Activated CD4-positive, alpha-beta T cell treated with anti-CD3 and anti-CD28 coated beads for 4 hours (primary cell): ENCODE measurements at regions not wholly inside any gene's neighbourhood (a gene's known extent, or its start where the extent isn't known, plus 50 kb on each side); places are given as distances from the start of the nearest gene placed in this dataset.
"Not testable (repeated sequence)": the region's sequence is repeated elsewhere in the genome, so short reads cannot be mapped to it uniquely, and the experiment has no call there.

Experiments used
- DNase-seq, 2 donors: peaks; one replicate each; pipeline ENCODE4 v3.0.0-alpha.2; 2020

DNA sequence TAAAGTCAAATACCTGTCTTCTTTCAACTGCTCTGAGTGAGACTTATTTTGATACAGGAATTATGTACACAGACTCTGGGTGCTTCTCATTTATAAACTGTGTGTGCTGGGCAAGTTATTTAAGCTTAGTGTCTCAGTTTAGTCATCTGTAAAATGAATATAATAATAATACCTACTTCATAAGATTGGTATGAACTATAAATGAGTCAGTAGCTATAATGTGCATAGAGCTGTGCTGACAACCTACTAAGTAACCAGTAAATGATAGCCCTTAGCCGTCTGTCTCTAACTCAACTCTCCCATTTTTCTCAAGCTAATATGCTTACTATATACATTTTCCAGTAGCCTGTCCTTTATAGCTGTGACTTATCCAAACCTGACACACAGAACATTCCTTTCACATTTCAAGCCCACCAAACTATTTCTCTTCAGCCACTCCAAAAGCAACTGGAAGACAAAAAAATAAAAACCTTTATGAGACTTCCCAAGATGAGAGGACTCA lies 319.8 kb downstream of the ETAA1 start:
- no peak for DNase-seq

DNA sequence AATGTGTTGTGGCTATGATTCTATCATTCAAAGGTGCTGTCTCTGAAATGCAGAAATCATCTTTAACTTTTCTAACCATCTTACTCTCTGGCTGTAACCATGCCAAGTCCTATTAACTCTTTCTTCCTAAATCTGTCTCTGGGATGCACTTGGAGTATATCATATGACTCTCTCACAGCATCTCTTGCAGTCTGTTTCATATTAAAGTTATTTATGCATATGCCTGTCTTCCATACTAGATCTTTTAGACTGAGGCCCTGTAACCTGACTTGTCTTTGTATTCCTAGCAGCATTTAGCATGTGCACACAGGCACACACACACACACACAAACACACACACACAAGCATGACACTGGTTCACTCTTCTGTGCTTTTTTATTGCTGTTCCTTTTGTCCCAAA lies 320.6 kb downstream of the ETAA1 start:
- no peak for DNase-seq

DNA sequence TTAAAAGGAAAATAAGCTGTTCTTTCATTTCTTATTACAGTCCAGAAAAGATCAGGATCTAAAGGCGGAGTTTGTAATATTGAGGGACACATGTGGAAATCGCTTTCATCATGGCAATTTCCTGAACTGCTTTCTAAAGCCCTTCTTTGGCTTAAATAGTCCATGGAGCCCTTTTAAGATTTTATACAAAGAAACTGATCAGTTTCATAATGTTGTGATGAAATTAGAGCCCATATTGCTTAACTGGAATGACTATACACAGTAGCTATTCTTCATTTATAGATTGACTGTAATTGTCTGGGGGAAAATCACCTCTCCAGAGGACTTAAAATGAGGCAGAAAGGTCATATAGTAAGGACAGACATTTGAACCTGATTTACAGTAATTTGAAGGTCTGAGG lies 322.2 kb downstream of the ETAA1 start:
- no peak for DNase-seq

DNA sequence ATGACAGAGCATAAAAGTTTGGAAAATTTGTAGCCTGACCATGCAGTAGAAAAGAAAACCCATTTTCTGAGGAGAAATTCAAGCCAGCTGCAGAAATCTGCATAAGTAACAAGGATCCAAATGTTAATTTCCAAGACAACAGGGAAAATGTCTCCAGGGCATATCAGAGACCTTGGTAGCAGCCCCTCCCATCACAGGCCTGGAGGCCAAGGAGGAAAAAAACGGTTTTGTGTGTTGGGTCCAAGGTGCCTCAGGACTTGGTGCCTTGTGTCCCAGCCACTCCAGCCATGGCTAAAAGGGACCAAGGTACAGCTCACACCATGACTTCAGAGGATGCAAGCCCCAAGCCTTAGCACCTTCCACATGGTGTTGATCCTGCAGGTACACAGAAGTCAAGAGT lies 324.4 kb downstream of the ETAA1 start:
- no peak for DNase-seq

DNA sequence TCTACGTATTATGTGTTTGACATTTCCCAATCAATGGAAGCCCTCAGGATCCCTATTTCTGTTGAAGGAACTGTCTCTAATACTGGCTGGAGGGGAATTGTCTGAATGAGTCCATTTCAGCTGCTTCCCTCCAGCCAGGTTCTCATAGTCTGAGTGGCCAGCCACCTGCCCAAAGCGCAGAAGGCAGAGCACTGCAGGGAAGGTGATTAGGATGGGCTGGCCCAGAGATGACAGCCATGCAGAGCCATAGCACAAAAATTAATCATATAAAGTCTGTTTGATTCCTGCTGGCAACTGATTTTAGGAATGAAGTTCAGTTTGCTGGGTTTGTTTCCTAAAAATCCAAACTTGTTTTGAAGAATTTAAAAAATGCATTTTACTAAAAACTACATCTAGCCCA lies 327.1 kb downstream of the ETAA1 start:
- DNase-seq = no peak

DNA sequence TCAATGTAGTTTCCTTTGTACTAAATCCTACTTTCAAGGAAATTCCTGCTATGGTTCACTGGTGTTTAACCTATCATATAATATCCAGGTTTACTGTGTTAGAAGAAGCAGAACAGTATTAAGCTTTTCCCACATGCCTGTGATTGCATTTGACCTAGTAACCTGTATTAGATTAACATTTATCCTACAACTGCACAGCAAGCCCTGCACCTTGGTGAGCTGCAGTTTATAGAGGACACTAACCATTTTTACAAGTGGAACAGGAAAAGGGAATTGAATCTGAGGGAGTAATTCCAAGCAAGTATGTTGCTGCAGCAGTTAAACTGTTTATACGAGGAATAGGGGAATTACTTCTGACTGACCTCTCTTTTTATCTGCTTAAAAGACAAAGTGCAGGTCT lies 328.6 kb downstream of the ETAA1 start:
- DNase-seq = no peak

DNA sequence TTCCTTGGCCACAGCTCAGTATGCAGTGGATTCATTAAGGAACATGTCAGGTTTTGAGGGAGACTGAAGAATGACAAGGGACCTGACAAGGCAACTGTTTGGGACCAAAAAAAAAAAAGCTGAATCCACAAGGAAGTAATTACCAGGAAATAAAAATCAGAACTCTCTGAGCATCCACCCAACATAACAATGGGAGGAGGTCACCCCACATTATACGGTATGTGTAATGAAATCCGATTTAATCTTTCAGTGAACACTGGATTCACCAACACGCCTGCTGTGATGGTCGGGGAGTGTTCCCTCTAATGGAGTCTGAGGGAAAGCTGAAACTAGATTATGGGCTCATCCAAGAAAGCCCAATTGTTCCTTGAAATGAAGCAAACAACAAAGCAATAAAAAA lies 329.3 kb downstream of the ETAA1 start:
- no peak for DNase-seq

DNA sequence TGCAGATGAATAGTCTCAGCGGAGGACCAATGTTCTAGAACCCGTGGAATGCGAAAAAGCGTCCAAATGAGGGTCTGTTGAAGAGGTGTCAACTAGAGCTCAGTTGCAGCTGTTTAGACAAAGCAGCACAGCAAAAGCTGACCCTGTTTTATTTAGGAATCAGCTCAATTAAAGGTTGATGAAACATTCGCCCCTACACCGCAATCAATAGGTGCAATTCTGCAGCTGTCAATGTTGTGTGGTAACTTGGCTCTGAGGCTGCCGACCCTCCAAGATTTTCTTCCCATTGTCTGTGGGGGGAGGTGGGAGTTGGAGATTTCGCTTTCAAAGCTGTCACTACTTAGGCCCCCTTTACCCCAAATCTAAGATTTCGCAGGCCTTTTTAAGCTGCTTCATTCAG lies 330.0 kb downstream of the ETAA1 start:
- DNase-seq = no peak

DNA sequence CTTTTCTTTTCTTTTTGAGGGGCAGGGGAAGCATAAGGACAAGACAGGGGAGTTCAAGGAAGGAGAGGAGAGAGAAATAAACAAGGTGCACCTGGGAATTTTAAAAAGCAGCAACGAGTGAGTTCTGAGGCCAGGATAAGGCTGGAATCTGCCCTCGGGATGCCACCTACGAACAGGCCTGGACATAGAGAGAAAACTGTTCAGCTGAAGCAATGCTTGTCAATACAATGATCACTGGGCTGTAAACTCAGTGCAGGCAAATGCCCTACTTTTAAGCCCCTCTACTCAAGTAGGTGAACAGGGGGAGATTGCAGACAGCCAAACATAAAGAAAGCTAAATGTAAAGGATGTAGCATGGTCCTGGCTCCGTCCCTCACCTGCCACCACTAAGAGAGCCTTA lies 330.5 kb downstream of the ETAA1 start:
- DNase-seq = no peak

DNA sequence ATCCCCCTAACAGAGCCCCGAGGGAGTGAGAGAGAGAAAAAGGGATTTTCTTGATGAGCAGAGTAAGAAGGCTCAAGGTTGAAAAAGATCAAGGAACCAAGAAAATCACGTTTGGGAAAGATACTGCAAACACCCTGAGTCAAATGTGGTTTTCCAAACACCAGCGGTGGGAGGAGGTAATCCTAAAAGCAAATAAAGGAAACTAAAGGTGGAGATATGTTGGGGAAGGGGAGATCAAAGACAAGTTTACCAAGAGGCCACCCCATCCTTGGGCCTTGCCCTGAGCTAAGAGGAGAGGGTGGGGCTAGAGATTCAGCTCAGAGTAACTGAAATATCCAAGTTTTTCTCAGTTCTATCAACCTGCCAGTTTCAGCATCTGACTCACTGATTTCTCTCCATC lies 332.3 kb downstream of the ETAA1 start:
- no peak for DNase-seq

DNA sequence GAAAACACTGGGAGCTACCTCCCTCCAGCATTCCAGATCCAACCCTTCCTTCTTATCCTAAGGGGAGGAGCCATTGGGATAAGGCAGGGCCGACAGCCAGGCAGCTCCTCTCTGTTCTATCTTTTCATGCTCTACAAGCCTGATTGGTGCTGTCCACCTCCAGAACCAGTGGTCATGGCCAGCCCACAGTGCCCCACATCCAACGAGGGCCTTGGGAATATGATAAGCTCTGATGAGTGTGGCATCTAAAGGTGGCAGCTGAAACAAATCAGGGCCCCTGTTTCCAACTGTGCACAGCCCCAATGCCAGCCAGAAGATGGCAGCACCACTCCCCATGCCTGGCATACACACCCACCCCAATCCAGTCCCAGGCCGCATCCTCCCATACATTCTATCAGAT lies 329.3 kb downstream of the C1D start:
- no peak for DNase-seq

DNA sequence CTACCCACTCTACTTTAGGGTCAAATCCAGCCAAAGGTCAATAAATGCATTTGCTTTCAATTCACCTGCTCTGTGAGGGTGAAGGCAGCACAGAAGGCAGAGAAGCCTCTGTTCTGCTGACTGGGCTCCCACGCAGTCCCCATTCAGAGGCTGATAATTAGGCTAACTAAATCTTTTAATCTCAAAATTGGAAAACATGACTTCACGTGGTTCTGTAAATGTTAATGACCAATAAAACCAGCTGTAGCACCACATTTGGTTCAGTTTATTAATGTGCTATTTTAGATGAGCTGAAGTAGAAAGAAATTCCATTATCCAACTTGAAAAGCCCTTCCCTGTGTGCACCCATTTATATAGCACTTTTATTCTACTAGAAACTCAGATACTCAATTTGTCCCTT lies 310.6 kb downstream of the C1D start:
- DNase-seq = no peak

DNA sequence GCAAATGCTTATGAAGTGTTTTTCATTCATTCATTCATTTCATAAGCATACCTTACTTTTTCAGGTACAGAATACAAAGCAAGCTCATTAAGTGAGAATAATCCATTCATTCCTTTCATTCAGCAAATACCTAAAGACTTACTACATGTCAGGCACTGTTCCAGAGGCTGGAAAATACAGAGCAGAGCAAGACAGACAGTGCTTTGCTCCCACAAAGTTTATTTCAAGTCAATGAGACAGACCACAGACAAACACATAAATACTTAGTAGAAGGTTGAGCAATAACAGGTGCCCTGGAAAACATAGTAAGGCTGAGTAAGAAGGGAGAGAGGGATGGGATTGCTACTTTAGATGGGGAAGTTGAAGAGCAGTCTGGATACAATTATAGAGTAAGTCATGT lies 309.8 kb downstream of the C1D start:
- DNase-seq = no peak

DNA sequence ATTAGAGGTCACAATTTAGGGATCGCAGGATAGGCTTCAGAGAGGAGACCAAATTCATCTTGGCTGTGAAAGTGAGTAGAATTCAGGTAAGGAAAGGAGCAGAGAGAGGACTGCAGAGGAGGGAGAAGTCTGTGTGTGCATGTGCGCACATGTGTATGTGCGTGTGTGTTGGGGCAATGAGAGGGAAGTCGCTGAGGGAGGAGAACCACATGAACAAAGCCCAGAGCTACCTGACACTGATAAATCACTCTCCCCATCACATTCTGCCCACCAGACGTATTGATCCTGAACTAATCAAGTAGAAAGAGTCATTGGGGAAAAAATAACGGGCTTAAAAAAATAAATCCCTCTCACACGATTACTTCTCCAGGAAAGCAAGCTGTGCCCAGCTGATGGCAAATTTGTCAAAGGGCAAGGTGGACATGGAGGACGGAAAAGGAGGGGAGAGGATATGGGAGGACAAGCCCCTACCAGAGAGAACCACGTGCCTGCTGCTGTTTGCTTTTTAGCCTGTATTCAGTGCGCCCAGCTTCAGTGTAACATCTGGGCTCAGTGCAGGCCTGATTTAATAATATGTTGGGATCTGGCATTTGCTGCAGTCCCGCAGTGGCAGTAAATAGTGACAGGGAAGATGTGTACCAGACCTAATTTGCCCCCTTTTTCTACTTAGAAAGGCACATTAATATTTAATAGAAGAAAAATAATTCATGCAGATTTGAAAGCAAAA lies 307.5 kb downstream of the C1D start:
- no peak for DNase-seq

DNA sequence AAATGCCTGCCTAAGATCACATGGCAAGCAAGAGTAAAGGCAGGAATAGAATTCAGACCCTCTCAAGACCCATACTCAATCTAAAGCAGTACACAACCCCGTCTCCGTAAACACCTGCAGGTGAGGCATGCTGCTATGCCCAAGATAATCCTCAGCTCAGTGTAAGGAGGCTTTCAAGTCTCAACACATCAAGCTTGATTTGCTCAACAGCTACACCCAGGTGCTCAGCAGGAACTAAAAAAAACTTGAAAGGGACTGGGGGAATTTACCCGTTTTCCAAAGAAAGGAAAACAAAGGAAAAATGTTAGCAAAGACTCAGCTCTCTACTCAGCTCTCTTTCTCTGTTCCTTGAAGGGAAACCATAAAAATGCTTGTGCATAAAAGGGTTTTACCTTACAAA lies 301.8 kb downstream of the C1D start:
- no peak for DNase-seq

DNA sequence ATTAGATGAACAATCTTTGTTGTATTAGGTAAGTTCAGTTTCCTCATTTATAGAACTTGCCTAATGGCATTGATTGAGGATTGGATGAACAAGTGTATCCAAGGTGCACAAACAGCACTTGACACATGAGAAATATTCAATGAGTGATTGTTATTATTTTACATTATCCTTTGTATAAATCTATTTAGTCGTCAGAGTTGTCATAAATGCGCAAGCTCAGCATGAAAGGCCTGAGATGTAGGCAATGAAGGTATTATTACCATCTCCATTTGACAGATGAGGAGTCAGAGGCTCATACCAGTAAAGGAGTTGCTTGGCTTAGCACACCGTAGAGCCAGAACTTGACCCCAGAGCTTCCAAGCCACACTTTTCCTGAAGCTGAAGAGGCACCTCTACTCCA lies 291.4 kb downstream of the C1D start:
- no peak for DNase-seq

DNA sequence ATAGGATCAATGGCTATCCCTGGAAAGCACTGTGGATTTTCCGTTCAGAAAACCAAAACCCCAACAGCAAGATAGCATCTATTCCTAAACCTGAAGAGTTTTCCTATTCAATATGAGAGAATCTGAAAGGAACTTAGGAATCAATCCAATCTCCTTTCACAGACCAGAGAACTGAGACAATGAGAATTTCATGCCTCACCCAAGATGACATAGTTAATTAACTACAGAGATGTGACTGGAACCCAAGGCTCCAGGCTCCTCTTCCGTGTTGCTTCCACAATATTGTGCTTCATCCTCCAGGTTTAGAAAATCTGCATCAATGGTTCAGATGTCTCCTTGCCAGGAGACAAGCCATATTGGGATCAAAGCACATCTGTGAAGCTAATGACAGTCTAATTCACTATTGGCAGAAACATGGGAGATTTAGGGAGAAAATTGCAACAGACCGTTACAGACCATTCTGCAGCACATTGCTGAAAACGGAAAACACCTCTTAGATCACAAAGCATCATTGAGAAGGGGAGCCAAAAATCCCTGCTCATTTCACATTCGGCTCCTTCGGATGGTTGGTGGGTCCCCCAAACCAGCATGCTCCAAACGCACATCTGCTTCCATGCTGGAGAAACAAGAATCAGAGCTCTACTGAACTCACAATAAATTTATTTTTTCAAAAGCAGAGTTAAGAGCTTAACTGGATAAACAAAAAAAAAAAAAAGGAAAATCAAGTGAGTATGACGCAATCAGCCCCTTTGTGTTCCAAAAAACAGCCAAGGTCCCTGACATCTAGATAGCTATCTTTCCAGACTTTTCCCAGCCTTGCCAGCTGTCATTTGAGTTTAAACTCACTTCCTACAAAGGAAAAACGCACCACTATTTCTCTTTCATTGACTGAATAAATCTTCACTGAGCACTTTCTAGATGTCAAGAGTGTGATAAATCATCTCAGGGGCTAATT lies 290.3 kb downstream of the C1D start:
- DNase-seq = no peak

DNA sequence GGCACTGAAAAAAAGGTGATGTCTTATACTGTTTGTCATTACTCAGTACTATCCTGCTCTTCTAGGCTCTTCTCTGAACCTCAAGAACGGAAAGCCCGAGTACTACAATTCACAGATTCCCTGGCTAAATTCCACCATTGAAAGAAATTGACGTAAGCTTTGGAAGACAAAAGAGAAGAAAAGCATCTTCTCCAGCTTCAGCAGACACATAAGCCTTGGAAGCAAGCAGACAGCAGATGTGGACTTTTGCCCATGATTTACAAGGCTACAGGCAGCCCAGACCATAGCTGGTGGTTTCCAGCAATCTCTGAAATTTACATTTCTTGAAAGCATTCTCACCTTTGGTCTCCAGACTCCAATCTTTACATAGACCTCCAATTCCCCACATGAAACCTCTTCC lies 289.0 kb downstream of the C1D start:
- DNase-seq = no peak

DNA sequence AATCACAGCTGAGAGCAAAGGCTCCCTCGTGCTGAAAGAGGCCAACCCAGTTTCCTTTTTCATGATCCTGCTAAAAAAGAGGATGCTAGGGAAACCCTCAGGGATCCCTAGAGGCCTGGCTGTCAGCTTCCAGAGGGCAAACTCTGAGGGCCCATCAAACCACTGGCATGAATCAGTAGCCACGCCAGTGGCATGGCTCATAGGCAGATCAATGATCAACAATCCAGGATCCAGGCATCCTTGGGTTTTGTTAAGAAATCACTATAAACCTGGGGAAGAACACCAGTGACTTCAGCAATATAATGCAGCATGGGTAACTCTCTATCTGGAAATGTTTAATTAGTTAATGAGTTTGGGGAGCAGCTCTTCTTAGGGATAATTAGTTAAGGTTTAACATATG lies 286.5 kb downstream of the C1D start:
- DNase-seq = no peak

DNA sequence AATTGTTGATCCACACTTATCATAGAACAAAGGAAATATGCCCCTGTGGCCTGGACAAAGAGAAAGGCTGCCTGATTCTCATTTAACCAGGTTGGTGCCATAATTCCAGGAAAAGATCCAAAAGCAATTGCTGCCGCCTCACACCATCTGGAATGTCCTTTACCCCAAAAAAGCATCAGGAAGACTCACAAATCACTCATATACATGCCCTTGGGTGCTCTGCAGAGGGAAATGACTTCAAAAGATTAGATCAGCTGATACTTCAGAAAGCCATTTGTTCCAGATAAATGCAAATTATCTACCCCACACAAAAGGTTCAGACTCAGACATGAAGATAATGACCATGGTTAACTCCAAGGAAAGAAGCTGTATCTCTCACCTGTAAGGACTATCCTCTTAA lies 285.8 kb downstream of the C1D start:
- DNase-seq = no peak

DNA sequence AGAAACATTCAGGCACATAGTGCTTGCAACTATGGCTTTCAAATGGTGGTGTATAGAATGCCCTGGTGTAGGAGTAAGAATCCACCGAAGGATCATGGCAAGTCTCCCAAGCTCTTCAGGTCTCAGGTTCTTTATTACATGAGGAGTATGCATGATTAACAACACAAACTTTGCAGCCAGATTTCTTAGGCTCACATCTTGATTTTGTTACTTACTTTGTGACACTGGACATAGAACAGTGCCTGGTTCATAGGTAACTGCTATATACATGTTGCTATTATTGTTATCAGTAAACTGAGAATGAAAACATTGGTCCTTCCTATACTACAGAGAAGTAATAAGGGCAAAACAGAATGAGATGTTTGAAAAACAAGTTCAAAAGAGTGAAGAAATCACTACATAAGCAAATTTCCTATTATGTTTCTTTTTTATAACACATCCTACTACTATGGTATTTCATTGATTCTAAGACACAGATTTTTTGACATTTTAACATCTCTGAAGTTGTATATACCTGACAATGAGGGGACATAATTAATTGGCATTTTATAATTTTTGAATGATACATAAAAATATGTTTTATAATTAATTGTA lies 284.9 kb downstream of the C1D start:
- DNase-seq = no peak

DNA sequence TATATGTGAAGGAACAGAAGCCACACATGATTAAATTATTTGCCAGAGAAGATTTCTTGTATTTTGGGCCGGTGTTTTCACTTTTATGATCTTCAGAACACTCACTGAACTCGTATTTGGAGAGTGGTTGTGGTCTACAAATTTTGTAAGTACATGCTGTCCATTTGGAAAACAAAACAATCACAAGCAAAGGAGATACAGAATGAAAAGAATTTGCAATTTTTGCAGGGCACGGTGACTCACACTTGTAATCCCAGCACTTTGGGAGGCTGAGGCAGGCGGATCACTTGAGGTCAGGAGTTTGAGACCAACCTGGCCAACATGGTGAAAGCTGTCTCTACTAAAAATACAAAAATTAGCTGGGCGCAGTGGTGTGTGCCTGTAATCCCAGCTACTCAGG lies 282.0 kb downstream of the C1D start:
- DNase-seq = not testable (repeated sequence)

DNA sequence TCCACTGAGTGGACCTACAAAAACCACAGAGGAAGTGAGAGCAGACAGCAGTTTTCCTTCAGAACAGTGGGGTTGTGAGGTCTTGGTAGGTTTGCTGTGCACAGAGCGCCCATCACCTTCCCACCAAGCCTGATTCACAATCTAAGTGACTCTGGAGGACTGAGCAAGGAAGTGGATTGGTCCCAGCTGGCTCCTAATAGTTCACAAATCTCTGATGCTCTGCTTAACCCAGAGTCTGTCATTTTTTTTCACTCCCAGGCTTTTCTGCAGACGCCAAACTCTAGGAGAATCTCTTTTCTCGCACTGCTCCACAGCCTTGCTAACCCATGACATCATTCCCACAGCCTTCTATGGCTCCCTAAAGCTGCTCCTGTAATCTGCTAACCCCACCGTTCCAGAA lies 280.4 kb downstream of the C1D start:
- DNase-seq = no peak

DNA sequence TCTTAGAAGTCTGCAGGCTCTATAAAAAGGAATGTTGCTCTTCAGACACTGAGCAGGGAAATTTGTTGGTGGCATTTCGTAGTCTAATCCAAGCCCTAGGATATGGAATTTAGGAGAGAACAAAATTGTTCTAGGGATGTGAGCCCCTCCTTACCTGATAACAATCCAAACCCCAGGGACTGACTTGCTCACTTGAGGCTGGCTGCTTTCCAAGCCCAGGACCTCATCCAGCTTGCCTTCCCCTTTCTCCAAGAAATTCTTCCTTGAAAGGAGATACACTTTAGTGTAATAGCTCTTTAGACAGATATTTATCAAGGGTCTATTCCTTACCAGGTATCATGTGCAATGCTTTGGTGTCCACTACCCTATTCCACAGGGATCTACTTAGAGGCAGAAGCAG lies 279.8 kb downstream of the C1D start:
- no peak for DNase-seq
